HG03066 (cell line): ENCODE measurements at regions not wholly inside any gene's neighbourhood (a gene's known extent, or its start where the extent isn't known, plus 50 kb on each side); places are given as distances from the start of the nearest gene placed in this dataset.

Experiments used
- ATAC-seq: cut with Tn5 transposase; IDR thresholded peaks from one replicate; pipeline ENCODE4 v1.9.1; 2021; ENCODE audit warnings: low read depth; ENCODE audit not compliant: unreplicated experiment

GRCh38 chr18:10296491-10296890 is 157.9 kb upstream of the APCDD1 start:
- ATAC-seq = no peak

DNA sequence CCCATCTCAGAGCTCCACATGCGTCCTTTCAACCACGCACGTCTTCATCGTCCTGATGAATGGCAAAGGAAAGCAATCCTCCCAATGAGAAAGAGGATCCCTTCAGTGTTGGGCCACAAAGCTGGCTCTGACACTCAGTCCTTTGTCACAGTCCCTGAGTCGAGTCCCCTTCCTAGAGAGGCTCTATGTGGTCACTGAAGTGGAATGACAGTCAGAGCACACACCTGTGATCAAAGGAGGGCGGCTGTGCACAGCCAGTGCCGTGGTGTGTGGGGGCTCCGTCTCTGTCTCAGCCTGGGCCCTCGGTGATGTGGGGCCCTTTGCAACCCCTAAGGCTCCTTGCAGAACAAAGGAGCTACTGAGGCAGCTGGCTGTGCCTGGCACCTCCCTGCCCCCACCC is 157.3 kb upstream of the APCDD1 start:
- ATAC-seq = no peak

GRCh38 chr18:10298346-10298745 is 156.1 kb upstream of the APCDD1 start:
- ATAC-seq = no peak

GRCh38 chr18:10299643-10300042 is 154.8 kb upstream of the APCDD1 start:
- no peak for ATAC-seq

GRCh38 chr18:10300739-10301138 is 153.7 kb upstream of the APCDD1 start:
- ATAC-seq = no peak

DNA sequence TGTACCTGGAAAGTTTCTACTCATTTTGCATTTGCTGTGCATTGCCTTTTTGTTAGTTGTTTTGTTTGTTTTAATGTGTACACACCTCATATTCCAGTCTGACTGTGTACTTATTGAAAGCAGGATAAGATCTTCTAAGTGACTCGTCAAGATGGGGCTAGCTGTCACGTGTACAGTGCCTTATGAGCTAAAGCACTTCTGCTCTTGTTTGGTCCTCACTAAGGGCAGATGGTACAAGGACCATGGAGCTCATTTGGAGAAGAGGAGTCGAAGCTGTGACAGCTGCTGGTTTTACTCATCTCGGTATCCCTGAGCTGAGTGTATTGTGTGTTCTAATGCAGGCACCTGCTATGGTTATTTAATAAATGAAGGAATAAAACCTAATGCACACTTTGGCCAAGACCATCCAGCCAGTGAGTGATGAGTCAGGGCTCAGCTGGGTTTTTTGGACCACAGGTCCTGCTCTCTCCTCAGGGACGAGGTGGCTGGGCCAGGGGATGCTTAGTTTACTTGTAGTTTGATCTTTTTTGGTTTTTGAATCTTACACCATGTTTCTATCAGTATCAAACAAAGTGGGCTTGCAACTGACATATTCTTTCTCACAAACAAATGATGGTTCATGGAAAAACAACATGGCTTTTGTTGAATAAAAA is 152.5 kb upstream of the APCDD1 start:
- ATAC-seq = no peak

DNA sequence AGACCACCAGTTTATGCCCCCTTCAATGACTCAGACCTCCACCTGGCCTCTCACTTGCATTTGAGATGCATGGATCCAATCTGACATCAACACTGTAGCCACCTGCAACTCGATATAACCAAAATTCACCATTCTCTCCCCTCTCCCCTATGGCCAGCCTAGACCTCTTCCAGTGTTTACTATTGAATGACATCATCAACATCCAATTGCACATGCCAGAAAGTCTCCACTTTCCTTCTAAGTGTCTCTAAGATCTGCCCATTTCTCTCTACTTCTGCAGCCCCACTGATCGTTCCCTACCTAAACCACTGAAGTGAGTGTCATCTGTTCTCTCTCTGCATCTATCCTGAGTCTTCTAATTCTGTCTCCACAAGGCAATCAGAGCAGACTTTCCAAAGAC is 151.3 kb upstream of the APCDD1 start:
- no peak for ATAC-seq

GRCh38 chr18:10304853-10305252 is 149.6 kb upstream of the APCDD1 start:
- ATAC-seq = no peak

DNA sequence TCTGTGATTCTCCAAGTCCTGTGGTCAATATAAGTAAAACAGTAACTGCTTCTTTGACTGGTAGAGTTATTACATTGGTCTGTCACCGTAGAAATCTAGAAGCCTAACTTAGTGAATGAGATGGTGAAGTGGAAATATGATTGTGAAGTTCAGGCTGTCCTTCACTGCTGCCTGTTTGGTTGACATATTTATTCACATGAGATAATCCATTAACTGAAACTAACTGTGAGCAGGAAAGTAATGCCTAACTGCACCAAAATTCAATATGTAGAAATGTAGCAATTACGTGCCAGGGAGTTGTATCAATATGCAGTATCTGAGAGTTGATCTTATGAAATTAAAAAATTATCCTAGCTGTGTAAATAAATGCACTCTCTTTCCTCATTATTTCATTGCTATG is 147.7 kb upstream of the APCDD1 start:
- no peak for ATAC-seq

- ATAC-seq = no peak
Measured at GRCh38 chr18:10308154-10308553, 146.3 kb upstream of the APCDD1 start.

DNA sequence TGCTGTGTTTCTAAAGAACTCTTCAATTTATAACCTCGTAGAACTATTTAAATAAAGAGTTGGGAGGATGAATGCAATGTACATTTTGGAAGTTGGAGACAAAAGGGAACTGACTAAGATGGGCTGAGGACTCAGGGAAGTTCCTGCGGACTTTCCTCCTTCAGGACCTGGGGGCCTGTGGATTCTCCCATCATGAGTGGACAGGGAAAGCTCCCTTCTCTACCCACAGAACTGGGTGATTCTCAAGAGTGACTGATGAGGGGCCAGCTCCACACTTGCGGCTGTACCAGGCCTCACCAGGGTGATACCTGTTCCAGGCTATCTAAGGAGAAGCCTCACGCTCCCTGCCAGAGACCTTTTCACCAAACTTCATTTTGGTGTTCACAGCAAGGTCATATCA is 143.8 kb upstream of the APCDD1 start:
- ATAC-seq = no peak

GRCh38 chr18:10312326-10313015 is 142.0 kb upstream of the APCDD1 start:
- no peak for ATAC-seq

DNA sequence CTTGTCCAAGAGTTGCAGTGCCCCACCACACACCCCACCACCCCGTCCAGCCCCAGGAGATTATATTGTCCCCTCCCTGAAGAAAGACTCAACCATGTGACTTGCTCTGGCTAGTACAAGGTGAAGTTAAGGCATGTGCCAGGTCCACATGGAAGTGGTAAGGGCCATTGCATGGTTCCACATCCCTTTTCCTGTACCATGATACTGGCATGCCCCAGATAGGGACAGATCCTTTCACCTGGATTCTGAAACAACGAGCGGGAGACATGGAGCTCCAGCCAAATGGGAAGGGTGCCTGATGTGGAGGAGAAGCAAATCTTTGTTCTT is 141.5 kb upstream of the APCDD1 start:
- no peak for ATAC-seq

DNA sequence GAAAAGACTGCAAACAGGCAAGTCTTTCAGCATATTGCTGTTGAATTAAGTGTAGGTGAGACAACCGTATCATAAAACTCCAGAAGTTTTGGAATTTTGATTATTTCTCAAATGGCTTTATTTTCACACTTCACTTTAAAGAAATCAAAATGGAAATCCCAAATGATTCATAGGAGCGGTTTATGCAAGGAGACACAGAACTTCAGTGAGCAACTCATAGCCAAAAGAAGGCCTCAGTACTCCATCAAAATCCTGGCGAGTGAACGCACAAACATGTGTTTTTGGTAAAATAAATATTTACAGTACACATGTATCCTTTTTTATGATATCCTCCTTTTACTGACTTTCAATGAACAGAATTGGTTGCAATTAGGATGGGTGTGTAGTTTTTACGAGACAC is 140.4 kb upstream of the APCDD1 start:
- ATAC-seq = no peak

DNA sequence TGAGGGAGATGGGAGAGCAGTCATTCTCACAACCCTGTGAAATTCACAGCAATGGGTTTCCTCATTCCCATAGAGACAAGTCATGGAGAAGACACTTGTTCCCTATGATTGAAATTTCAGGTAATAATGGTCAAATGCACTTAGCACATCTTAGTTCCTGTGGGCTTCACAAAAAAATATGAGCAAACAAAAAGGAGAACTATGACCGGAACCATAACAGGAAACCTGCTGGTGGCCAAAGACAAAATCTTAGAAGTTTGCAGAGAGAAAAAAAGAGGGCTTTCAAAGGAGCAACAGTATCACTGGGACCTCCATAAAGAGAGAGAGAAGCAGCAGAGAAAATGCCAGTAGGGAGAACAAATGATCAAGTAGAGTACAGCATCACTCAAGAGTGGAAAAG is 138.9 kb upstream of the APCDD1 start:
- ATAC-seq = no peak

- no peak for ATAC-seq
Measured at GRCh38 chr18:10316778-10317177, 137.7 kb upstream of the APCDD1 start.

DNA sequence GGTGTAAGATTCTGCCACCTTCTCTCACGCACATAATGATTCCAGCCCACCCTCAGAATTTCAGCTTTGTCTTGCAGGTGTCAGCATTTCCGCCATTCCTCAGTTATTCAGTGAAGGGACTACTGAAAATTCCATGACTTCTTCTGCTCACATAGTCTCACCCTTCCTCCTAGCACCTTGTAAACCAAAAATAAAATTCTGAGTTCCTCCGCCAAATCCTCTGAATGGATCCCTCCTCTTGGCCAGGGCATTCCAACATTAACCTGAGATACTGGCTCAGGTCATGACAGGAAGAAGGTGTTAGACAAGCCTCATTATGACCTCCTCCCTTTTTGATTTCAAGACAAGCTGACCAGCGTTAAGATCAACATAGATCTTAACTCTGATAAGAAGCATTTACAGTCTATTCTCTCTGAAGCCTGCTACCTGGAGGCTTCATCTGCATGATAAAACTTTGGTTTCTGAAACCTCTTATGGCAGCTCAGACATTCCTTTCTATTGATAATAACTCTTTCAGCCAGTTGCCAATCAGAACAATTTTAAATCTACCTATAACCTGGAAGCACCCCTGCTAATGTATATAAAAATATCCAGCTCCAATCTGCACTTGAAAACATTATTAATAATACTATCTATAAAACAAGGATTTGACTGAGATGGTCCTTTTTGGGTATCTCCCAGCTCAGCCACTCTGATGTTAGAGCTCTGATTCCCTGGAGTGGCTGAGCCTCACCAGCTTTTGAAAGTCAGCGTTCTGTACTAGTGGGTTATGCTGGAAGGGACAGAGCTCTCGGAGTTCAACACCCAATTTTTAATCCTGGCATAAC is 136.4 kb upstream of the APCDD1 start:
- no peak for ATAC-seq

- ATAC-seq = no peak
Measured at GRCh38 chr18:10318691-10318970, 135.8 kb upstream of the APCDD1 start.

DNA sequence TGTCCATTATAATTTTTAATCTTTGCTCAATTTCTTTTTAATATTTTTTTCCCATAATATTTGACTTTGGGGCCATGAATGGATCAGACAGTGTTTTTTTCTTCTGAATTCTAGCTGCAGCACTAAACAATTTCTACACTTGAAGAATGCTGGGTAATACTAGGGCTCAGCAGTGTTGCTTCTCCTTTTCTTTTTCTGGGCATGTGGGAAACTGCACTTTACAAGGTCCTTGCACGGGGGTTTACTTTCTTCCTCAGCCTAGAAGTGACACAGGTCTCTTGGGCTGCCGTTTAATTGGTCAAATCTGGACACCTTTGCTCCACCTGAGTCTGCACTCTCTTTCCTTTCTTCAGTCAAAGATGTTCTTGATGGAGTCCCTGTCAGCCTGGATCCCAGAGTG is 135.4 kb upstream of the APCDD1 start:
- ATAC-seq = no peak

- no peak for ATAC-seq
Measured at GRCh38 chr18:10319914-10320600, 134.4 kb upstream of the APCDD1 start.

GRCh38 chr18:10320791-10321190 is 133.6 kb upstream of the APCDD1 start:
- no peak for ATAC-seq
